C4-2B (cell line): ENCODE measurements at regions not wholly inside any gene's neighbourhood (a gene's known extent, or its start where the extent isn't known, plus 50 kb on each side); places are given as distances from the start of the nearest gene placed in this dataset.

Source experiments
- H3K27ac ChIP-seq: fragments of 450-650 bp; 2 replicates; pipeline ENCODE4 v1.5.1; 2017
- CTCF ChIP-seq: fragments of 450-650 bp; conservative IDR thresholded peaks from 2 replicates; pipeline ENCODE4 v1.5.1; 2017; ENCODE audit warnings: mild to moderate bottlenecking
- ZFX ChIP-seq: fragments of 450-650 bp; IDR thresholded peaks from 2 replicates; pipeline ENCODE4 v1.6.1; 2017

DNA sequence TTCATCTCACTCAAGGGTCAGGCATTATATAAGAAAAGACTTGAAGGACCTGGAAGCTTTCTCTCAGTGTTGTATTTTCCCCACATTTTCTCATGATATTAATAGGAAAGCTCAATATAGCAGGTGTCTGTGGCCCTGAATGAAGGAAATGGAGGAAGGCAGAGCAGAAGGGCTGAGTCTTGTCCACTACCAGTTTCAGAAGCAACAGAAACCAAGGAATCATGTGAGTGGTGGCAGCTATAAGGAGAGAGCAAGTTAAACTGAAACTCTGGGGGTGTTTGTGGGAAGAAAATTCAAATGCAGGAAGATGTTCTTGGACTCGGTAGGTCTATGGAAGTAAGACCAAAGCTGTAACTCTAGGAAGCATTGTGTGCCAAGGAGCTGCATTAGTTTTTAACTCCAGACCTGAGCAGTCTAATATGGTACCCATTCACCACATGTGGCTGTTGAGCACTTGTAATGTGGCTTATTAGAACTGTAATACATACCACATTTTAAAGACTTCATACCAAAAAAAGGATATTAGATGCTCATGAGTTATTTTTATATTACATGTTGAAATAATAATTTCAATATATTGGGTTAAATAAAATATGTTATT, 278.8 kb upstream of the GADL1 start:
- no peak overlapping the region for H3K27ac ChIP-seq
- no peak for TF ChIP-seq CTCF
- TF ChIP-seq ZFX: no peak

GRCh38 chr3:31174079-31174478, 279.6 kb upstream of the GADL1 start:
- TF ChIP-seq ZFX: no peak
- no peak for TF ChIP-seq CTCF
- no peak overlapping the region for H3K27ac ChIP-seq

DNA sequence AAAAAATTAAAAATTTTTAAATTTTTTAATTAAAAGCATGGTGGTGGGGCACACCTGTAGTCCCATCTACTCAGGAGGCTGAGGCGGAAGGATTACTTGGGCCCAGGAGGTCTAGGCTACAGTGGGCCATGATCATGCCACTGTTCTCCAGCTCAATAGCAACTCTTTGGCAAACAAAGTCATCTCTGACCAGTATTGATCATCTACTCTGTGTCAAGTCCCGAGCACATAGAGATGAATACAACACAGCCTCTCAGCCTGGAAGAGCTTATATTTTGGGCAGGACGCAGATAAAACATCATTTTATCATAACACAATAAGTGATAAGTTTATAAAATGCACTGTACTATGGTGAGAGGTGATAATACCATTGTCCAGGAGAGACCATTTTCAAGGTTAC, 281.6 kb upstream of the GADL1 start:
- H3K27ac ChIP-seq: no peak overlapping the region
- TF ChIP-seq ZFX: no peak
- no peak for TF ChIP-seq CTCF

- no peak overlapping the region for H3K27ac ChIP-seq
- no peak for TF ChIP-seq CTCF
- TF ChIP-seq ZFX: no peak
These were observed 284.0 kb upstream of the GADL1 start for GRCh38 chr3:31178467-31178866.

- no peak for TF ChIP-seq CTCF
- no peak for TF ChIP-seq ZFX
- no peak overlapping the region for H3K27ac ChIP-seq
These were observed 285.3 kb upstream of the GADL1 start for GRCh38 chr3:31179768-31180167.

DNA sequence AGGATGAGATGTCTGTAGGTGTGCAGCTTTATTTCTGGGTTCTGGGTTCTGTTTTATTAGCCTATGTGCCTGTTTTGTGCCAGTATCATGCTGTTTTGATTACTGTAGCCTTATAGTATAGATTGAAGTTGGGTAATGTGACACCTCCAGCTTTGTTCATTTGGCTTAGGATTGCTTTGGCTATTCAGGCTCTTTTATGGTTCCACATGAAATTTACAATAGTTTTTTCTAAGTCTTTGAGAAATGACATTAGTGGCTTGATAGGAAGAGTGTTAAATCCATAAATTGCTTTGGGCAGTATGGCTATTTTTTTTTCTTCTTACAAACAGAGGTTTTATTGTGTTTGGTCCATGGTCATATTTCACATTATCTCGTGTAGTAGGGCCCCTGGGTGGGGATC, 285.8 kb upstream of the GADL1 start:
- TF ChIP-seq CTCF: no peak
- TF ChIP-seq ZFX: no peak
- no peak overlapping the region for H3K27ac ChIP-seq

DNA sequence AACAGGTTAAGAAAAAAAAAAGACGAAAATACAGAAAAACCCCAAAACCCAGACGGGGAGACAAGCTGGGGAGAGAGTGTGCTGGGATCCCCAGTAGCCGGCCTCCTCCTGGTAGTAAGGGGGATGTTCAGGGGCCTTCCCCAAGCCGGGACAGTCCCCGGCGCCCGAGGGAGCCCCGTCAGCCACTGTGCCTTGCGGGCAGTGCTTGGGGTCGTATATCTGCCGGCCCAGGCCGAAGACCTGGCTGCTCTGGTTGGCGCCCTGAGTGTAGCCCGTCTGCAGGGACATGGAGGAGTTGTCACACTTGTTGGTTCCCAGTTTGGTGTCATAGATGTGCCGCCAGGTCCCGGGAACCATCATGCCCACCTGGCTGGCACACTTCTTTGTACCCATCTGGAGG, 287.2 kb upstream of the GADL1 start:
- TF ChIP-seq CTCF: no peak
- TF ChIP-seq ZFX: no peak
- H3K27ac ChIP-seq: no peak overlapping the region
